ENCODE measurements at regions not wholly inside any gene's neighbourhood (a gene's known extent, or its start where the extent isn't known, plus 50 kb on each side); places are given as distances from the start of the nearest gene placed in this dataset.

GRCh38 chr5:109563739-109564138 is 126.0 kb upstream of the MAN2A1 start:
- Mint-ChIP-seq H3K27me3 (ENCODE audit: unreplicated experiment) (no peaks in the 10 kb centered on the region), H3K27ac (ENCODE audit: unreplicated experiment) (no peak overlapping the region), H3K4me1 (ENCODE audit: low read depth, unreplicated experiment) (peaks cover 3% of the 10 kb centered on the region), H3K36me3 (ENCODE audit: unreplicated experiment) (no peaks in the 10 kb centered on the region), H3K4me3 (ENCODE audit: unreplicated experiment) (no peak overlapping the region), H3K9me3 (ENCODE audit: unreplicated experiment) (no peaks in the 10 kb centered on the region)
- no peak for TF ChIP-seq CTCF (IDR thresholded peaks at IDR 0.05; ENCODE audit: partially characterized antibody, unreplicated experiment)
- no peak for DNase-seq

- no peaks in the 10 kb centered on the region for H3K9me3 Mint-ChIP-seq (ENCODE audit: unreplicated experiment)
- no peak for TF ChIP-seq CTCF (IDR thresholded peaks at IDR 0.05; ENCODE audit: partially characterized antibody, unreplicated experiment)
- H3K27ac Mint-ChIP-seq (ENCODE audit: unreplicated experiment) = no peak overlapping the region
- H3K4me3 Mint-ChIP-seq (ENCODE audit: unreplicated experiment) = no peak overlapping the region
- no peak for DNase-seq
- no peaks in the 10 kb centered on the region for H3K36me3 Mint-ChIP-seq (ENCODE audit: unreplicated experiment)
- H3K4me1 Mint-ChIP-seq (ENCODE audit: low read depth, unreplicated experiment) = peaks cover 3% of the 10 kb centered on the region
- H3K27me3 Mint-ChIP-seq (ENCODE audit: unreplicated experiment) = no peaks in the 10 kb centered on the region
These were observed 126.5 kb upstream of the MAN2A1 start for GRCh38 chr5:109563189-109563588.

GRCh38 chr5:109562441-109562840 is 127.3 kb upstream of the MAN2A1 start:
- no peak overlapping the region for H3K27ac Mint-ChIP-seq (ENCODE audit: unreplicated experiment)
- H3K4me3 Mint-ChIP-seq (ENCODE audit: unreplicated experiment) = no peak overlapping the region
- peaks cover 2% of the 10 kb centered on the region for H3K4me1 Mint-ChIP-seq (ENCODE audit: low read depth, unreplicated experiment)
- no peaks in the 10 kb centered on the region for H3K9me3 Mint-ChIP-seq (ENCODE audit: unreplicated experiment)
- H3K27me3 Mint-ChIP-seq (ENCODE audit: unreplicated experiment) = no peaks in the 10 kb centered on the region
- no peak for TF ChIP-seq CTCF (IDR thresholded peaks at IDR 0.05; ENCODE audit: partially characterized antibody, unreplicated experiment)
- DNase-seq = no peak
- H3K36me3 Mint-ChIP-seq (ENCODE audit: unreplicated experiment) = no peaks in the 10 kb centered on the region

- H3K4me3 Mint-ChIP-seq (ENCODE audit: unreplicated experiment) = no peak overlapping the region
- no peaks in the 10 kb centered on the region for H3K9me3 Mint-ChIP-seq (ENCODE audit: unreplicated experiment)
- no peaks in the 10 kb centered on the region for H3K4me1 Mint-ChIP-seq (ENCODE audit: low read depth, unreplicated experiment)
- no peak overlapping the region for H3K27ac Mint-ChIP-seq (ENCODE audit: unreplicated experiment)
- DNase-seq = no peak
- no peak for TF ChIP-seq CTCF (IDR thresholded peaks at IDR 0.05; ENCODE audit: partially characterized antibody, unreplicated experiment)
- H3K36me3 Mint-ChIP-seq (ENCODE audit: unreplicated experiment) = no peaks in the 10 kb centered on the region
- no peaks in the 10 kb centered on the region for H3K27me3 Mint-ChIP-seq (ENCODE audit: unreplicated experiment)
These were observed 128.3 kb upstream of the MAN2A1 start for GRCh38 chr5:109561447-109561846.

GRCh38 chr5:109560554-109560953 is 129.2 kb upstream of the MAN2A1 start:
- Mint-ChIP-seq H3K4me1 (ENCODE audit: low read depth, unreplicated experiment) (no peaks in the 10 kb centered on the region), H3K27ac (ENCODE audit: unreplicated experiment) (no peak overlapping the region), H3K4me3 (ENCODE audit: unreplicated experiment) (no peak overlapping the region), H3K9me3 (ENCODE audit: unreplicated experiment) (no peaks in the 10 kb centered on the region), H3K27me3 (ENCODE audit: unreplicated experiment) (no peaks in the 10 kb centered on the region), H3K36me3 (ENCODE audit: unreplicated experiment) (no peaks in the 10 kb centered on the region)
- no peak for DNase-seq
- no peak for TF ChIP-seq CTCF (IDR thresholded peaks at IDR 0.05; ENCODE audit: partially characterized antibody, unreplicated experiment)
